Astrocyte of the spinal cord (primary cell): ENCODE measurements at regions not wholly inside any gene's neighbourhood (a gene's known extent, or its start where the extent isn't known, plus 50 kb on each side); places are given as distances from the start of the nearest gene placed in this dataset.

Experiments
- DNase-seq: peaks from one replicate; pipeline ENCODE4 v3.0.0; 2011; ENCODE audit warnings: low read depth, low spot score
- H3K4me3 ChIP-seq: 2 replicates; pipeline ENCODE4 v1.5.1; 2011; ENCODE audit warnings: low read depth, mild to moderate bottlenecking, low read length, moderate library complexity
- CTCF ChIP-seq: IDR thresholded peaks from 2 replicates; pipeline ENCODE4 v1.5.1; 2012; ENCODE audit warnings: low read depth, mild to moderate bottlenecking, low read length, inconsistent platforms
- in situ Hi-C: cut with HindIII; loops from 2 replicates; pipeline ENCODE4 v1.10.0; 2017; ENCODE audit warnings: low sequenced_read_pairs

- no peak for TF ChIP-seq CTCF
- H3K4me3 ChIP-seq, result no peak overlapping the region
- no peak for DNase-seq
- in situ Hi-C loops, result no loop called here
These were observed 162.7 kb upstream of the TBX20 start for GRCh38 chr7:35416568-35416967.

GRCh38 chr7:35415411-35415822 lies 161.5 kb upstream of the TBX20 start:
- no peak for DNase-seq
- in situ Hi-C loops, result no loop called here
- TF ChIP-seq CTCF, result no peak
- H3K4me3 ChIP-seq, result no peak overlapping the region

- no peak for TF ChIP-seq CTCF
- in situ Hi-C loops, result no loop called here
- DNase-seq, result no peak
- H3K4me3 ChIP-seq, result no peak overlapping the region
These were observed 157.4 kb upstream of the TBX20 start for GRCh38 chr7:35411331-35411730.

- H3K4me3 ChIP-seq, result no peak overlapping the region
- no peak for TF ChIP-seq CTCF
- in situ Hi-C loops, result no loop called here
- no peak for DNase-seq
These were observed 151.6 kb upstream of the TBX20 start for GRCh38 chr7:35405461-35405860.

GRCh38 chr7:35401217-35401879 lies 147.4 kb upstream of the TBX20 start:
- H3K4me3 ChIP-seq, result no peak overlapping the region
- in situ Hi-C loops, result no loop called here
- TF ChIP-seq CTCF, result no peak
- no peak for DNase-seq

- no peak for TF ChIP-seq CTCF
- in situ Hi-C loops, result no loop called here
- H3K4me3 ChIP-seq, result no peak overlapping the region
- DNase-seq, result no peak
These were observed 145.9 kb upstream of the TBX20 start for GRCh38 chr7:35399840-35400239.
